ENCODE measurements at regions not wholly inside any gene's neighbourhood (a gene's known extent, or its start where the extent isn't known, plus 50 kb on each side); places are given as distances from the start of the nearest gene placed in this dataset.

DNA sequence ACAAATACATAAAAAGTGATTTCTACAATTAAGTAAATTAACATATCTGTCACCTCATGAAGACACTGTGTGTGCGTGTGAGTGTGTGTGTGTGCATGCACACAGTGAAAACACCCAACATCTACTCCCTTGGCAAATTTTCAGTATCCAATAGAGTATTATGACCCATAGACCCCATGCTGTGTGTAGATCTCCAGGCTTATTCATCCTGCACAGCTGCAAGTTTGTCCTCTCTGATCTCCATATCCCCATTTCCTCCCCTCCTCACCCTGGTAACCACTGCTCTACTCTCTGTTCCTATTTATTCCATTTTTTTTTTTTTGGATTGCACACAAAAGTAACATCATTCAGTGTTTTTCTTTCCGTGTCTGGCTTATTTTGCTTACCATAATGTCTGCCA, 391.0 kb downstream of the SOX11 start:
- intact Hi-C loops (cut with DNase I; ENCODE audit: low total_unique reads), result no loop called here
- Histone ChIP-seq H3K36me3 (no peaks in the 10 kb centered on the region), H3K4me3 (no peak overlapping the region), H3K4me1 (peaks cover 0 to 12% (median 6%) of the 10 kb centered on the region in 4 donors), H3K27me3 (no peaks in the 10 kb centered on the region), H3K27ac (no peak overlapping the region), H3K9me3 (no peaks in the 10 kb centered on the region)
- WGBS, 5 donors, result 79 to 85% (median 82%) methylated on average over 2 of the region's 2 CpGs
- TF ChIP-seq POLR2AphosphoS5 (IDR thresholded peaks at IDR 0.05) (no peak), POLR2A (IDR thresholded peaks at IDR 0.05) (no peak), EP300 (IDR thresholded peaks at IDR 0.05) (no peak)
- TF ChIP-seq, protein P1, sequence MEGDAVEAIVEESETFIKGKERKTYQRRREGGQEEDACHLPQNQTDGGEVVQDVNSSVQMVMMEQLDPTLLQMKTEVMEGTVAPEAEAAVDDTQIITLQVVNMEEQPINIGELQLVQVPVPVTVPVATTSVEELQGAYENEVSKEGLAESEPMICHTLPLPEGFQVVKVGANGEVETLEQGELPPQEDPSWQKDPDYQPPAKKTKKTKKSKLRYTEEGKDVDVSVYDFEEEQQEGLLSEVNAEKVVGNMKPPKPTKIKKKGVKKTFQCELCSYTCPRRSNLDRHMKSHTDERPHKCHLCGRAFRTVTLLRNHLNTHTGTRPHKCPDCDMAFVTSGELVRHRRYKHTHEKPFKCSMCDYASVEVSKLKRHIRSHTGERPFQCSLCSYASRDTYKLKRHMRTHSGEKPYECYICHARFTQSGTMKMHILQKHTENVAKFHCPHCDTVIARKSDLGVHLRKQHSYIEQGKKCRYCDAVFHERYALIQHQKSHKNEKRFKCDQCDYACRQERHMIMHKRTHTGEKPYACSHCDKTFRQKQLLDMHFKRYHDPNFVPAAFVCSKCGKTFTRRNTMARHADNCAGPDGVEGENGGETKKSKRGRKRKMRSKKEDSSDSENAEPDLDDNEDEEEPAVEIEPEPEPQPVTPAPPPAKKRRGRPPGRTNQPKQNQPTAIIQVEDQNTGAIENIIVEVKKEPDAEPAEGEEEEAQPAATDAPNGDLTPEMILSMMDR (IDR thresholded peaks at IDR 0.05), result no peak
- no peak for DNase-seq

GRCh38 chr2:6089474-6089873, 397.3 kb downstream of the SOX11 start:
- no peak overlapping the region for H3K4me3 ChIP-seq
- no peaks in the 10 kb centered on the region for H3K36me3 ChIP-seq
- WGBS, 5 donors, result 64 to 72% (median 65%) methylated on average over 3 of the region's 3 CpGs
- H3K27ac ChIP-seq, result no peak overlapping the region
- no peaks in the 10 kb centered on the region for H3K9me3 ChIP-seq
- intact Hi-C loops (cut with DNase I; ENCODE audit: low total_unique reads), result no loop called here
- H3K4me1 ChIP-seq, result no peaks in the 10 kb centered on the region
- H3K27me3 ChIP-seq, result no peaks in the 10 kb centered on the region
- DNase-seq, result no peak
- TF ChIP-seq POLR2AphosphoS5 (IDR thresholded peaks at IDR 0.05), result no peak
- no peak for TF ChIP-seq EP300 (IDR thresholded peaks at IDR 0.05)
- TF ChIP-seq POLR2A (IDR thresholded peaks at IDR 0.05), result no peak
- TF ChIP-seq, protein P1 (IDR thresholded peaks at IDR 0.05), result no peak

DNA sequence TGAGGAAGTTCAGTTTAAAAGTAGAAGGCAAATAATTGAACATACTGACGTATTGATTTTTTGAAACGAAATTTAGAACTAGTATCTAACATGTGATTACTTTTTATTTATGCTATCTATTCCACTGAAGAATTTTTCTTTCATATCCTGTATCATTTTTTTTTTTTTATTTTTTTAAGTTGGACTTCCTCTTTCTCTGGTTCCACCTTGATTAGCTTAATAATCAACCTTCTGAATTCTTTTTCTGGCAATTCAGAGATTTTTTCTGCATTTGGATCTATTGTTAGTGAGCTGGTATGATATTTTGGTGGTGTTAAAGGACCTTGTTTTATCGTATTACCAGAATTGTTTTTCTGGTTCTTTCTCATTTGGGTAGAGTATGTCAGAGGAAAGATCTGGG, 411.2 kb downstream of the SOX11 start:
- Histone ChIP-seq H3K36me3 (no peaks in the 10 kb centered on the region), H3K27ac (peak overlapping the region in 3 of 5 donors; percentile 46 to 62 (median 57)), H3K9me3 (no peaks in the 10 kb centered on the region), H3K4me3 (no peak overlapping the region), H3K4me1 (peaks cover 0 to 11% (median 2%) of the 10 kb centered on the region in 4 donors), H3K27me3 (no peaks in the 10 kb centered on the region)
- 31 to 70% (median 64%) methylated on average over 3 of the region's 3 CpGs for WGBS, 5 donors
- DNase-seq, result no peak
- TF ChIP-seq EP300 (IDR thresholded peaks at IDR 0.05) (no peak), POLR2AphosphoS5 (IDR thresholded peaks at IDR 0.05) (no peak), POLR2A (IDR thresholded peaks at IDR 0.05) (no peak)
- TF ChIP-seq, protein P1 (IDR thresholded peaks at IDR 0.05), result no peak
- intact Hi-C loops (cut with DNase I; ENCODE audit: low total_unique reads), result no loop called here

GRCh38 chr2:6103949-6104348, 411.8 kb downstream of the SOX11 start:
- Histone ChIP-seq H3K4me3 (no peak overlapping the region), H3K36me3 (no peaks in the 10 kb centered on the region), H3K27me3 (no peaks in the 10 kb centered on the region), H3K27ac (peak overlapping the region in 3 of 5 donors; percentile 46 to 62 (median 57)), H3K4me1 (peaks cover 0 to 11% (median 2%) of the 10 kb centered on the region in 4 donors), H3K9me3 (no peaks in the 10 kb centered on the region)
- 44 to 87% (median 54%) methylated on average over 3 of the region's 3 CpGs for WGBS, 5 donors
- intact Hi-C loops (cut with DNase I; ENCODE audit: low total_unique reads), result no loop called here
- TF ChIP-seq EP300 (IDR thresholded peaks at IDR 0.05), result no peak
- TF ChIP-seq POLR2A (IDR thresholded peaks at IDR 0.05), result no peak
- TF ChIP-seq, protein P1 (IDR thresholded peaks at IDR 0.05), result no peak
- TF ChIP-seq POLR2AphosphoS5 (IDR thresholded peaks at IDR 0.05), result no peak
- DNase-seq, result peak in 1 of 2 donors; percentile 67
